ENCODE measurements at regions not wholly inside any gene's neighbourhood (a gene's known extent, or its start where the extent isn't known, plus 50 kb on each side); places are given as distances from the start of the nearest gene placed in this dataset.

DNA sequence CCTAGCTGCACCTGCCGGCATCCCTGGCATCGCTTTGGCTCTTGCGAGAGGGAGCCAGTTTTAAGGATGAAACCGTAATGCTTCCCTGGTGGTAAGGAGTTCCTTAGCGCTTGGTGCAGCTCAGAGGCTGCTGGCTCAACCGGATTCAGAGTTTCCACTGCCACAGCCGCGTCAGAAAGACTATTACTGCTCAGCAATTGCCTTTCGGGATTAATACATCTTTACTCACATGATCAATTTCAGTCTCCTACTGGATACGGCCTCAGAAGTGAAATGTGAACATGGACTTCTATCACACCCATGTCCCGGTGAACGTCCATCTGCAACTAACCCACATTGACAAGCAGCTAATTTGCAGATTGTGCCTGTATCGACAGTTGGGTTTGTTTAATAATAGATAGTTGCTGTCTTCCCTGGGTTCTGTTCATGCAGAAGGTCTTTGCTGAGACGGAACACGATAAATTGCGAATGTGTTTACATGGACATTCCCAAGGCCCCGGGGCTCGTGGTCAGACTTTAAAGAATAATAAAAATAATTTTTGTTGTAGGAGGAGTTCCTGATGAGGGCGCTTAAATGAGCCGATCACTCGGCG lies 175.4 kb downstream of the ENGASE start:
- no peaks in the 10 kb centered on the region for H3K27me3 ChIP-seq (replicated peaks; ENCODE audit: control insufficient read depth, insufficient read depth, low read length, poor library complexity, severe bottlenecking)
- no peaks in the 10 kb centered on the region for H3K9me3 ChIP-seq (ENCODE audit: control insufficient read depth, low read length)
- no peak overlapping the region for H3K27ac ChIP-seq (ENCODE audit: insufficient read depth, low read length, poor library complexity, severe bottlenecking)
- H3K4me1 ChIP-seq (ENCODE audit: control insufficient read depth, insufficient read depth, low read length, poor library complexity, severe bottlenecking), result no peaks in the 10 kb centered on the region
- no peak overlapping the region for H3K4me3 ChIP-seq (ENCODE audit: insufficient read depth, low read depth, low read length, poor library complexity, severe bottlenecking)
- DNase-seq, result no peak
- no peaks in the 10 kb centered on the region for H3K36me3 ChIP-seq (ENCODE audit: control insufficient read depth, insufficient read depth, low read length)

DNA sequence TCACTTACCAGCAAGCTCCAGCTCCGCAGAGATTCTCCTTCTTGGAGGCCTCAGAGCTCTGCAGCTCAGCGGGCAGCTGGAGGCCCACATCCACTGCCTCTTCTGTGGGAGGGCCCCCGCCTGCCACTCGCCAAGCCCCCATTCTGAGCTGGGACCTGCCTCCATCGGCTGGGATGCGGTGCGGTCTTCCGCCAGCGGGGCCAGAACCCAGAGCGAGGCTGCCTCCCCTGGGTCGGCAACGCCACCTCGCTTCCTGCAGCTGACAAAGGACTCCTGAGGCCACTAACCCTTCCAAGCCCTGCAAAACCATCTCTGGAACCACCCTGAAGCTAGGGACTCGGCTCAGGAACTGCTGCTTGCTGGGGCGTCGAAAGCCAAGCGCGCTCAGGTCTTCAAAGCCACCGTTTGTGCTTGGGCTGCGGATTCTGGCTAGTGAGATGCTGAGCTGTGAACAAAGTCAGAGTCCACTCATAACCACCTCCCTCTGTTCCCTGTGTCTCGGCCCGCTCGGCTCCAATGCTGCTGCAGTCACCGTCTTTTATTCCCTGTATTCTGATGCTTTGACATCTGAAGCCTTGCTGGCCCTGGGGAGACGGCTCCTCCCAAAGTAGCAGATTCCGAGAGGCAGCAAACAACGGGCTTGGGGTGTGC lies 174.3 kb downstream of the ENGASE start:
- no peaks in the 10 kb centered on the region for H3K27me3 ChIP-seq (replicated peaks; ENCODE audit: control insufficient read depth, insufficient read depth, low read length, poor library complexity, severe bottlenecking)
- no peak overlapping the region for H3K4me3 ChIP-seq (ENCODE audit: insufficient read depth, low read depth, low read length, poor library complexity, severe bottlenecking)
- no peak for DNase-seq
- no peaks in the 10 kb centered on the region for H3K36me3 ChIP-seq (ENCODE audit: control insufficient read depth, insufficient read depth, low read length)
- no peaks in the 10 kb centered on the region for H3K9me3 ChIP-seq (ENCODE audit: control insufficient read depth, low read length)
- no peaks in the 10 kb centered on the region for H3K4me1 ChIP-seq (ENCODE audit: control insufficient read depth, insufficient read depth, low read length, poor library complexity, severe bottlenecking)
- H3K27ac ChIP-seq (ENCODE audit: insufficient read depth, low read length, poor library complexity, severe bottlenecking), result no peak overlapping the region

DNA sequence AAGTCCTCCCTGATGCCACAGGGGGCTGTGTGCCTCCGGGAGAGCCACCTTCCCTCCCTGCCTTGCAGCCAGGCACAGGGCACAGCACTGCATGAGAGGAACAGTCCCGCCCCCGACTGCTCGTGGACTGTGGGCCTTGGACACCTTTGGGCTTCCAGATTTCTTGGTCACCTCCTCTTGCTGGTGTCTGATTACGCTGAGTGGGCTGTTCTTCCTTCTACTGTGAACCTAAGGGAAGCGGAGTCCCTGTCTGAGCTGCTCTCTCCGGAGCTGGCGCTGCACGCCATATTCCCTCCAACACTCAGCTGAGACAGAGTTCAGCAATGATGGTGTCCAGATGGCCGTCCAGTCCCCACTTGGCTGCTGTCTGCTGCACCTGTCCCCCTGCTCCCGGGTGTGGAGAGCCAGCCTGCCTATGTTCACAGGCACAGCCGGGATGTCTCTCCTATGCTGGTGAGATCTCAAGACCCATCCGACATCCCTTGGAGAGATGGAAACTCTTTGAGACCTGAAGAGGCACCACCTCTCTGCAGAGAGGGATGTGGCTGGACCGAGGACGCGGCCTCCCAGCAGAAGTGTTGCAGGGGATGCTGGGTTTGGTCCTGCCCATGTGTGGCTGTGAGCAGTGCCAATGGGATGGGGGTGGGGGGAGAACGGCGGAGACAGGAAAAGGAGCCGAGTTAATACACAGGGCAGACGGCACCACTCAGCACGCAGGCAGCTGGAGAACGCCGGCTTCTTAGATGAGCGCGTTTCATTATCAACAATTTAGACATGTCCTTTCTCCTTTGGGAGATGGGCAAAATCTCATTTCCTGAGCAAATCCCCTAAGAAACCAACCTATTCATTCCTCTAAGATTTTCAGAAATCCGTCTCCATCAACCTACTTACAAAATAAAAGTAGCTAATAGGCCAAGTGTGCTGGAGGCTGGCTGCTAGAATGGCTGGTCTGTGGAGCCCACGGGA lies 171.9 kb downstream of the ENGASE start:
- H3K4me3 ChIP-seq (ENCODE audit: insufficient read depth, low read depth, low read length, poor library complexity, severe bottlenecking), result no peak overlapping the region
- H3K36me3 ChIP-seq (ENCODE audit: control insufficient read depth, insufficient read depth, low read length), result no peaks in the 10 kb centered on the region
- no peaks in the 10 kb centered on the region for H3K9me3 ChIP-seq (ENCODE audit: control insufficient read depth, low read length)
- no peaks in the 10 kb centered on the region for H3K27me3 ChIP-seq (replicated peaks; ENCODE audit: control insufficient read depth, insufficient read depth, low read length, poor library complexity, severe bottlenecking)
- no peak for DNase-seq
- no peaks in the 10 kb centered on the region for H3K4me1 ChIP-seq (ENCODE audit: control insufficient read depth, insufficient read depth, low read length, poor library complexity, severe bottlenecking)
- H3K27ac ChIP-seq (ENCODE audit: insufficient read depth, low read length, poor library complexity, severe bottlenecking), result no peak overlapping the region

DNA sequence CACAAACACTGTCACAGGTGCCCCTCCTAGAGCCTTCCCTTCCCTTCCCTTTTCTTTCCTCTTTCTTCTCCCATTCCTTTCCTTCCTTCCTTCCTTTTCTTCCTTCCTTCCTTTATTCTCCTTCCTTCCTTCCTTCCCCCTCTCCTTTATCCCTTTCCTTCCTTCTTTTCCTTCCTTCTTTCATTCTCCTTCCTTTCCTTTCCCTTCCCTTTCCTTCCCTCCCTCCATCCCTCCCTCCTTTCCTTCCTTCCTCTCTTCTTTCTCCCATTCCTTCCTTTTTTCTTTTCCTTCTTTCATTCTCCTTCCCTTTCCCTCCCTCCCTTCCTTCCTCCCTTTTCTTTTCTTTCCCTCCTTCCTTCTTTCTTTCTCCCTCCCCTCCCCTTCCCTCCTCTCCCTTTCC lies 170.0 kb downstream of the ENGASE start:
- Histone ChIP-seq H3K4me1 (ENCODE audit: control insufficient read depth, insufficient read depth, low read length, poor library complexity, severe bottlenecking) (no peaks in the 10 kb centered on the region), H3K4me3 (ENCODE audit: insufficient read depth, low read depth, low read length, poor library complexity, severe bottlenecking) (no peak overlapping the region), H3K27me3 (replicated peaks; ENCODE audit: control insufficient read depth, insufficient read depth, low read length, poor library complexity, severe bottlenecking) (no peaks in the 10 kb centered on the region)

DNA sequence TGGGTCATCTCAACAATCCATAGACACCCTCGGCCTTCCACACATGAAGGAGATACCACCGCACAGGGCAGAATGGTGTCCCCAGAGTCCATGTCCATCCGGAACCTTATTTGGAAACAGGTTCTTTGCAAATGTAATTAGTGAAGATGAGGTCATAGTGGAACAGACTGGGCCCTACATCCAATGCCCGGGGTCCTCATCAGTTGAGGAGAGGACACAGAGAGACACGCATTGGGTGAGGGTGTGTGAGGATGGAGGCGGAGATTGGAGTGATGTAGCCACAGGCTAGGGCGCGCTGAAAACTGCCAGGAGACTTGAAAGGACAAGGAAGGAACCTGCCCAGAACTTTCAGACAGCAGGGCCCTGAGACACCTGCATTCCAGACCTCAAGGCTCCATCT lies 169.4 kb downstream of the ENGASE start:
- Histone ChIP-seq H3K4me1 (ENCODE audit: control insufficient read depth, insufficient read depth, low read length, poor library complexity, severe bottlenecking) (no peaks in the 10 kb centered on the region), H3K9me3 (ENCODE audit: control insufficient read depth, low read length) (no peaks in the 10 kb centered on the region), H3K27ac (ENCODE audit: insufficient read depth, low read length, poor library complexity, severe bottlenecking) (no peak overlapping the region), H3K27me3 (replicated peaks; ENCODE audit: control insufficient read depth, insufficient read depth, low read length, poor library complexity, severe bottlenecking) (no peaks in the 10 kb centered on the region), H3K4me3 (ENCODE audit: insufficient read depth, low read depth, low read length, poor library complexity, severe bottlenecking) (no peak overlapping the region), H3K36me3 (ENCODE audit: control insufficient read depth, insufficient read depth, low read length) (no peaks in the 10 kb centered on the region)
- DNase-seq, result no peak

More for the DNA sequence above, 170.0 kb downstream of the ENGASE start:
- H3K36me3 ChIP-seq (ENCODE audit: control insufficient read depth, insufficient read depth, low read length), result no peaks in the 10 kb centered on the region
- no peak for DNase-seq
- no peak overlapping the region for H3K27ac ChIP-seq (ENCODE audit: insufficient read depth, low read length, poor library complexity, severe bottlenecking)
- H3K9me3 ChIP-seq (ENCODE audit: control insufficient read depth, low read length), result no peaks in the 10 kb centered on the region

DNA sequence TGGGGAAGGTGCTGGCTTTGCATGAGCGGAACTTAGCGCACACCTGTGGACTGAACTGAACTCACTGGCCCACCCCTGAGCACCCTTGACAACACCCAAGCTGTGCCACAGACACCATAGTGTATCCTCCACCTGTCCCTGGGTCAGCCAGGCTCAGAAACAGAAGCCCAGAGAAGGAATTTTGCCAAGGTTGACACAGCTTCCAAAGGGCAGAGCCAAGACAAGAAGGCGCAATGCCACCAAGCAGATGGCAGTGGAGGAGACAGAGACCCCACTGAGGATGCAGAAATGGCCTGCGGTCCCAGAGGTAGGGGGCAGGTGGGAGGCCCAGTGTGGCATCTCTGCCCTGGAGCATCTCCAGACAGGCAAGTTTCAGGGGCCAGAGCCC lies 169.0 kb downstream of the ENGASE start:
- H3K27ac ChIP-seq (ENCODE audit: insufficient read depth, low read length, poor library complexity, severe bottlenecking), result no peak overlapping the region
- H3K9me3 ChIP-seq (ENCODE audit: control insufficient read depth, low read length), result no peaks in the 10 kb centered on the region
- H3K36me3 ChIP-seq (ENCODE audit: control insufficient read depth, insufficient read depth, low read length), result no peaks in the 10 kb centered on the region
- no peaks in the 10 kb centered on the region for H3K27me3 ChIP-seq (replicated peaks; ENCODE audit: control insufficient read depth, insufficient read depth, low read length, poor library complexity, severe bottlenecking)
- no peak overlapping the region for H3K4me3 ChIP-seq (ENCODE audit: insufficient read depth, low read depth, low read length, poor library complexity, severe bottlenecking)
- H3K4me1 ChIP-seq (ENCODE audit: control insufficient read depth, insufficient read depth, low read length, poor library complexity, severe bottlenecking), result no peaks in the 10 kb centered on the region
- no peak for DNase-seq

DNA sequence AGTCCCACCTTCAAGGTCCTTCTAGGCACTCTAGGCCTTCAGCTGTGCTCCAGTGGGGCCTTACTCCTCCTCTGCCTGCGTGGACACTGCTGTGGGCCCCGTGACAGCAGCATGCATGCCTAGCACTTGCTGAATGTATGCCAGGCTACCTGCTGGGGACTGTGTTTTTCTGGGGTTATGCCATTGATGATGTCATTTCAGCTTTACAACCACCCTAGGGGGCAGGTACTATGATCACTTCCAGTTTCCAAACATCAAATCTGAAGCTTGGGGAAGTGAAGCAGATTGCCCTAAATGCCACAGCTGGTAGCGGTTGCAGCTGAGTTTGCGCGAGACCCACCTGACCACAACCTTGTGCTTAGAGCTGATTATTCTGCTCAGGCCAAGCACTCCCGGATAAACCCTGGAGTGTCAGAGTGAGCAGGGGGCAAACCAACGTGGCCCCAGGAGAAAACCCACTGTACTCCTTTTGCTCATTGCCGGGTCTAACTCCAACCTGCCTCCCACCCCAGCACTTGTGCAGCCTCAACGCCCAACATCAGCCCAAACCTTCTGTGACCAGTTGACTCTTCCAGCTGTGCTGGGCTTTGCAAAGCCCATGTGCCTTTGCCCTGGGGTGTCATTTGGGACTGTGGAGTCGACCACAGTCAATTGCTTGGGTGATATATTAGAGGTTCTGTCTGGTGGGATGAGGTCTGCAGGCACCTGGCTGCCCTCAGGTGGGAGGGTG lies 168.4 kb downstream of the ENGASE start:
- Histone ChIP-seq H3K9me3 (ENCODE audit: control insufficient read depth, low read length) (no peaks in the 10 kb centered on the region), H3K4me1 (ENCODE audit: control insufficient read depth, insufficient read depth, low read length, poor library complexity, severe bottlenecking) (no peaks in the 10 kb centered on the region), H3K27me3 (replicated peaks; ENCODE audit: control insufficient read depth, insufficient read depth, low read length, poor library complexity, severe bottlenecking) (no peaks in the 10 kb centered on the region), H3K36me3 (ENCODE audit: control insufficient read depth, insufficient read depth, low read length) (no peaks in the 10 kb centered on the region), H3K4me3 (ENCODE audit: insufficient read depth, low read depth, low read length, poor library complexity, severe bottlenecking) (no peak overlapping the region), H3K27ac (ENCODE audit: insufficient read depth, low read length, poor library complexity, severe bottlenecking) (no peak overlapping the region)
- DNase-seq, result no peak

DNA sequence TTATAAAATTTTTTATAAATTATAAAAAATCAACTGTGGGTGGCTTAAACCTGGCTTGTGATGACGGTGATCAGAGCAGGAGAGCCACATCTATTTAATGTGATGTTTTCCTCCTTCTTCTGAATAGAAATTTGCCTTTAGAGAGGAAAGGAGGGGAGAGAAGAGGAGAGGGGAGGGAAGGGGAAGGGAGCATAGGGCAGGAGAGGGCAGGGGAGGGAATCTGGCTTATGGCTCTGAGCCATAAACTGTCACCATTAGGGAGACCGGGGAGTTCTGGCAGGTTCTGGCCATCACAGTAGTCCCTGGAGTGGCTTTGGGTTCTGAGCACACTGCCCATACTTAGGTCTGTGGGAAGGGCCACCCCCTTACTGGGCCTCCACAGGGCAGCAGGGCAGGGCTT lies 167.8 kb downstream of the ENGASE start:
- Histone ChIP-seq H3K36me3 (ENCODE audit: control insufficient read depth, insufficient read depth, low read length) (no peaks in the 10 kb centered on the region), H3K9me3 (ENCODE audit: control insufficient read depth, low read length) (no peaks in the 10 kb centered on the region), H3K27me3 (replicated peaks; ENCODE audit: control insufficient read depth, insufficient read depth, low read length, poor library complexity, severe bottlenecking) (no peaks in the 10 kb centered on the region), H3K27ac (ENCODE audit: insufficient read depth, low read length, poor library complexity, severe bottlenecking) (no peak overlapping the region), H3K4me1 (ENCODE audit: control insufficient read depth, insufficient read depth, low read length, poor library complexity, severe bottlenecking) (no peaks in the 10 kb centered on the region), H3K4me3 (ENCODE audit: insufficient read depth, low read depth, low read length, poor library complexity, severe bottlenecking) (no peak overlapping the region)
- DNase-seq, result no peak

DNA sequence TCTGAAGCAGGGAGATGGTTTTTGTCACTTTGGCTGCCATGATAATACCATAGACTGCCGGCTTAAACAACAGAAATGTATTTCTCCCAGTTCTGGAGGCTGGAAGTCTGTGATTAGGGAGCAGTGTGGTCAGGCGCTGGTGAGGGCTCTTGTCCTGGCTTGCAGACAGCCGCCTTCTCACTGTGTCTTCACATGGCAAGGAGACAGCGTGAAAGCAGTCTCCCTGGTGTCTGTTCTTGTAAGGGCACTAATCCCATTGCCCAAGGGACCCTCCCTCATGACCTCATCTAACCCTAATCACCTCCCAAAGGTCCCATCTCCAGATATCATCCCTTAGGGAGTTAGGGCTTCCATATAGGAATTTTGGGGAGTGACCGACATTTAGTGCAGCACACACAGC lies 167.0 kb downstream of the ENGASE start:
- DNase-seq, result no peak
- H3K9me3 ChIP-seq (ENCODE audit: control insufficient read depth, low read length), result no peaks in the 10 kb centered on the region
- no peak overlapping the region for H3K4me3 ChIP-seq (ENCODE audit: insufficient read depth, low read depth, low read length, poor library complexity, severe bottlenecking)
- H3K27me3 ChIP-seq (replicated peaks; ENCODE audit: control insufficient read depth, insufficient read depth, low read length, poor library complexity, severe bottlenecking), result no peaks in the 10 kb centered on the region
- no peaks in the 10 kb centered on the region for H3K36me3 ChIP-seq (ENCODE audit: control insufficient read depth, insufficient read depth, low read length)
- H3K4me1 ChIP-seq (ENCODE audit: control insufficient read depth, insufficient read depth, low read length, poor library complexity, severe bottlenecking), result no peaks in the 10 kb centered on the region
- H3K27ac ChIP-seq (ENCODE audit: insufficient read depth, low read length, poor library complexity, severe bottlenecking), result no peak overlapping the region
